GM12891 (cell line): ENCODE measurements at regions not wholly inside any gene's neighbourhood (a gene's known extent, or its start where the extent isn't known, plus 50 kb on each side); places are given as distances from the start of the nearest gene placed in this dataset.

Source experiments
- POLR2A ChIP-seq: IDR thresholded peaks from 2 replicates; pipeline ENCODE4 v1.6.1; 2011; ENCODE audit warnings: low read depth, low read length, control low read depth
- POLR2AphosphoS5 ChIP-seq: IDR thresholded peaks from 2 replicates; pipeline ENCODE4 v1.6.1; 2011; ENCODE audit warnings: low read depth, low read length, control low read depth
- POU2F2 ChIP-seq: IDR thresholded peaks from 2 replicates; pipeline ENCODE4 v1.6.1; 2011; ENCODE audit warnings: low read depth, mild to moderate bottlenecking, control low read depth, low read length, moderate library complexity
- TAF1 ChIP-seq: IDR thresholded peaks from 2 replicates; pipeline ENCODE4 v1.6.1; 2011; ENCODE audit warnings: low read depth, low read length, control low read depth

DNA sequence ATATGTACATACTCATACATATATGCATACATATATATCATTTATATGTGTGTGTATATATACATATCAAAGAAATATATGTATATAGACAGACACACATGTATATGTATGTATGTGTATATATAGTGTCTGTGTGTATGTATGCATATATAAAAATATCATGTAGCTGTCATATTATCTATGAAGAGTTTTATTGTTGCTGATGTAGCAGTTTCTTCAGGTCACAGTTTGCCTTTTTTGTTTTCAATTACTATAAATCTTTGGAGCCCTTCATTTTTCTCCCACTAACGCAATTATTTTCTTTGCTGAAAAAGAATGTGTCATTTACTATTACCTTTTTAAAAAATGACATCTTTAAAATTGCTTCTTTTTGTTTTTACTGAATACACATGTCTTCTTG is 904.5 kb downstream of the PLA2G4A start:
- no peak for TF ChIP-seq POLR2A
- no peak for TF ChIP-seq TAF1
- no peak for TF ChIP-seq POLR2AphosphoS5
- no peak for TF ChIP-seq POU2F2
